ENCODE measurements at regions not wholly inside any gene's neighbourhood (a gene's known extent, or its start where the extent isn't known, plus 50 kb on each side); places are given as distances from the start of the nearest gene placed in this dataset.

DNA sequence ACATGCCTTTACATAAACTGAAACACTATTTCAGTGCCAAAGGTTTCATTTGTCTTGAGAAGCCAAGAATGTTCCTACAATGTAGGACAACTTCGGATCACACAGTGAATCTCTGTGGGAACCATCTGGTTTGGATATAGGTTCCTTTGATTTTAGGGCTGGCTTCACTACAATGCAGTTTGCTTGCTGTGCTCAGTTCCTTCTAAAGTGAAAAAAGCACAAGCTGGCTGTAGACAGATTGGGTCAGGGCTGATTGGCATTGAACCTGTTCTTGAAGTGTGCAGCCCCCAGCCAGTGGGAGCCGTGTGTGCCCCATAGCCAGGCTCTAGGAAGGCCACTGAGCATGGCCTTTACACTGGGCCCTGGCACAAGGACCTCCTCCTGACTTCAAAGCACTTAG is 167.9 kb upstream of the HNRNPA3 start:
- no peak for DNase-seq

GRCh38 chr2:177048981-177049380 is 163.6 kb upstream of the HNRNPA3 start:
- DNase-seq: no peak

DNA sequence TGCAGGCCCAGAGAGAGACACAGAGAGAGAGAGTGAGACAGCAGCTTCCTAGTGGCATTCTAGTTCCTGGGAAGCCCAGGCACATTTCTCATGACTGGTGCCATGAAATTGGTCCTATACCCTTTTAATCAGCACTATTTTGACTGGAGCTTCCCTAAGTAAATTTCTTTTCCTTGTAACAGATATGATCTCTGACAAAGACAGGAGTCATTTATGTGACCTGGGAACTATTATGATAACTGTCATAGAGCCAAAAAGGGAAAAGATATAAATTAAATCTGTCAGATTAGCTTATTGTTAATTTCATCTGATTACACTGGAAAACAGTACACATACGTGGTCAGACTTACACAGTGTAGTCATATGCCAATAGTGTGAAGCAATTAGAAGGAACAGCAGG is 161.3 kb upstream of the HNRNPA3 start:
- DNase-seq: no peak

DNA sequence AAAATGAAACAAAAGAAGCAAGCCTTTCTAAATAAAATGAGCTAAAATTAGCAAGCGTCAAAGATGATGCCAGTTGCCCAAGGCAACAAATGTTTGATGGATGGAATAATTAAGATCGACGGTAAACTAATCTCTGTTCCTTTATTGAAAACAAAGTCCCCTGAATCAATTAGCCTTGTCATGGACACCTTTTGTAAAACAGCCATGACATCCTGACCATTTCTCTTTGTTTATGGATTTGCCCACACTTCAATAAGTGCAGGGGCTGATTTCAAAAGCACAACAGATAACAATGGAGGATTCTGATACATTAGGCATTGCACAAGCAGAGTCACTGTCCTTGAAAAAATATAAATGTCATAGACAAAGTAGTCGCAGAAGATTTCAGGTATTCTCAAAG is 160.1 kb upstream of the HNRNPA3 start:
- no peak for DNase-seq

- DNase-seq: no peak
These were observed 159.6 kb upstream of the HNRNPA3 start for GRCh38 chr2:177053038-177053437.

DNA sequence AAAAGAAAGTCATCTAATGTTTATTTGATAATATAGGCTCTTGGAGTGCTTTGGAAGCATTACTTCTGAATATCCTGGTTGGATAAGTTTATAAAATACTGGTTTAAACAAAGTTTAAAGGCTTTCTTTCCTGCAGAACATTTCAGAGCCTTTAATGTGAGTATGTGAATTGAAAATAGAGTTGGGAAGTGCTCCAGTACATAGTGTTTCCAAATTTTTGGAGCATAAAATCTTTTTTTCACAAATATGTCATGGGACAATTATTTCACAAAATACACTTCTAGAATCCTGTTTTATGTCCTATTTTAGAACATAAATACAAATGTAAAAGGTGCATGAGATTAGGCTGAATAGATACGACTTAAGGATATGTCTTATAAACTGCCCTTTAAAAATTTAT is 158.9 kb upstream of the HNRNPA3 start:
- no peak for DNase-seq

- no peak for DNase-seq
These were observed 156.1 kb upstream of the HNRNPA3 start for GRCh38 chr2:177056481-177056929.

DNA sequence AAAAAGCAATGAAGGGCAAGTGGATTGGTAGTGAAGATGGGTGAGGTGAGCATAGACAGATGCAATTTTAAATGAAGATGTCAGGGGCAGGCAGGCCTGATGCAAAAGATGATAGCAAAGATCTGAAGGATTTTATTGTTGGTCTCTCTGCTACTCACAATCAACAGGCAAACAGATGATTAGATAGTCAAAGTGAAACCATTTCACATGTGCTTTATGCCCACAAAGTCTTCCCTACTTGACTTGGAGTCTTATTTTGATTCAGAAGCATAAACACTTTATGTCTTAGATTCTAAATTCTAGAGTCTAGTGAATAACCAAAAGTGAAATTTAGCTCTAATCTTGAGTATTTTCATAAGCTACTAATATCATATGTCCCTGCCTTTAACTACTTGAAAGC is 153.8 kb upstream of the HNRNPA3 start:
- no peak for DNase-seq

DNA sequence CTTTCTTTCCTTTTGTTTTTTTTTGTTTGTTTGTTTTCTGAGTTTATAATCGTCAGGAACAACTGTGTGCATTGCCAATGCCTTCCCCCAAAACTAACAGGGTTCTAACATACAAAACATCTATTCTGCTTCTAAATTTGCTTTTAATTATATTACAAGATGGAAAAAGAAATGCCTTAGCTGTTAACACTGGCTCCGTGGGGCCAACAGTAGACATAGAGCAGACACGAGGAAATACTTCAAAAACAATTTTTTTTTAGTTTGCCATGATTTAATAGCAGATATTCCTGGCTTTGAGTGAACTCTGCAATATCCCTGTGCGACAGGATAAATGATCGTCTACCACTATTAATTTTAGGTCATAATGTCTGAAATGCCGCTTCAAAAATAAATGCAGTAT is 153.3 kb upstream of the HNRNPA3 start:
- DNase-seq: no peak

DNA sequence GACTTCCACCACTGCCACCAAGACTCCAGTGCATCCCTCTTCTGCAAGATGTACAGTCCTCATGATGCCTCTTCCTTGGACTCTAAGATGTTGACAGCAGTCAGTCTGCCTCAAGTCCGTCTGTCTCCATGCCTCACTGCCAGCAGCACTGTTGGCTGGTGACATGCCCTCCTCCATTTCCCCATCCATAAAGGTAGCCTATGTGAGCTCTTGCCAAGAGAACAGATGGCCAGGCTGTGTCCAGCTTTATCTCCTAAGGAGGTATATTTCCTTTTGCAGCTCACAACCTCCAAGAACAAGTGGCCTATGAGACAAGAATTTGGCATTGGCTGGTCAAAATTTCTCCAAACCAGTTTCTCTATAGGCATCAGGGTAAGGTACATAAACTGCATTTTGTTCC is 149.3 kb upstream of the HNRNPA3 start:
- DNase-seq: no peak

- no peak for DNase-seq
These were observed 148.2 kb upstream of the HNRNPA3 start for GRCh38 chr2:177064422-177064821.

DNA sequence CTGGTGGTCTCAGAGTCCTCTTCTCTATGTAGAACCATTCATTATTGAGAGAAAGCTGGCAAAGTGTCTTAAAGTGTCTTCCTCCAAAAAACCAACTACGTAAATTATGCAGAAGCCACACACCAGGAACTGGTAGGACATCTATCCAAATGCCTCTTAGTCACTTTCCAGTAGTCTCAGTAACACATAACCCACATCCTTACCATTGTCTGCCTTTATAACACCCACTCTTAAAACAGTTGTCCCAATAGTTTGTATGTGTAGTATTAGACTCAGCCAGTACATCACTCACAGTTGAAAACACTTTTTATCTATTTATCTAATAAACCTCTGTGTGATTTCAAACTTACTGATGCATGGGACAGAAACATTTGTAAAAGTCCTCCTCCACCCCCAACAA is 143.6 kb upstream of the HNRNPA3 start:
- no peak for DNase-seq

GRCh38 chr2:177072090-177072489 is 140.5 kb upstream of the HNRNPA3 start:
- DNase-seq: no peak

- no peak for DNase-seq
These were observed 139.0 kb upstream of the HNRNPA3 start for GRCh38 chr2:177073611-177074010.

DNA sequence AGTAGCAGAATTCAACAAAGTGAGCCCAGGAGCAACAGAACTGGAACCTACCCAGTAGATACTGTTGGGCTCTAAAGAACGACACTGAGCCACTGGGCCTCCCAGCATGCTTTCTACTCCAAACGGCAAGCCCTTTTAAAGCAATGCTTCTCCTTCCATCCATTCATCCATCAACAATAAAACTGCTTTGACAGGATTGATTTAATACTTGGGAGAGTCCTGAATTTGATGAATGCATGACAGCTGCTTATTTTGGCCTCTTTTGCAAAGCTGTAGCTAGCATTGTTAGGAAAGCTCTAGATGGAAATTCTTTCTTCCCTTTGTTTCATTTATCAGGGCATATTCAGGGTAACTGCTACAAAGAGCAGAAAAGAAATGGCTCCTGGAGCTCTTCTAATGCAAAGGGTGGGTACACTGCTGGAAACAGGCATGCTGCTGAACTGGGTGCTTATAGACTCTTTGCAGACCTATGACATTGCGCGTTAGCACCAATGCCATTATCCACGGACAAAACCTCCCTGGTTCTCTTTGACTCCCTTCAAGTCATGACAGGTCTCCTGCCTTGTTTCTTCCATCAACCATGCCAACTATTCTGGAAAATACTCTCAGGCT is 138.4 kb upstream of the HNRNPA3 start:
- no peak for DNase-seq

GRCh38 chr2:177075254-177075653 is 137.3 kb upstream of the HNRNPA3 start:
- no peak for DNase-seq

DNA sequence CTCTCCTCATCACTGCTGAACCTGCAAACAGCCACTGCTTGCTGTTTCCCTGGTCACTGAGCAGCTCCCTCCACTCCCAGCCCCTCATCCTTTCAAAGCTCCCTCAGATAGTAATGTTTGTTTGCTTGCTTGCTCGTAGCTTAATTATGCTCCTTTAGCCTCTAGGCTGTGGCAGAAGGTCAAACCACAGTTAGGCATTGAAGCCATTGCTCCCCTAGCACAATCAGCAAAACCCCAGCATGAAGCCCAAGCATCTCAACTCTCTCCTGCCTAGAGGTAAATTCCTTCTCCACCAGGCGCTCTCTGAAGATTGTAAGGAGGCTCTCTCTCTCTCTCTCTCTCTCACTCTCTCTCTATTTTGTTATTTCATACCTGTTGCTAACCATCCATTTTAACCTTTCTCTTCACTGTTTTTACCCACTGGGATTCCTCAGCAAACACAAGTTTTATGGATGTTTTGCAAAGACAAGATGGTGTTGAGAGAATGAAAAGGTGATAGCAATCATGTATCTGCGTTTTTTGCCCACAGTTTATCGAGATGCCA is 135.9 kb upstream of the HNRNPA3 start:
- no peak for DNase-seq

- DNase-seq: no peak
These were observed 134.8 kb upstream of the HNRNPA3 start for GRCh38 chr2:177077778-177078177.

GRCh38 chr2:177078416-177078815 is 134.2 kb upstream of the HNRNPA3 start:
- no peak for DNase-seq

DNA sequence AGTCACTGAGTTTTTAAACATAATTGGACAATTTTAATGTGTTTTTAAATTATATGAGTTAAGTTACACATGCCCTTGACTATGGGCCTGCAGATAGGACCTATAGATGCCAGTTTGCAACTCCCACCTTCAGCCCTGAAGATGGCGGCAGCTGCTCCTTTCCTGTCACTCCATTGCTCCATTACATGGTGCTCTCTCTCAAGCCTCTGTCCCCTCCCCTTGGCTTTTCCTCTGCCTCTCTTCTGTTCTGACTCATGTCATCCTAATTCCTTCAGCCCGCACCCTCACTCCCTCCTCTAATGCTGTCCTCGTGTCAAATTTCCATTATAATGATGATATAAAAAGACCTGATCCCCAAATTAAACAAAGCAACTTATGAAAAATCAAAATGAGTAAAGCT is 133.7 kb upstream of the HNRNPA3 start:
- DNase-seq: no peak

GRCh38 chr2:177080746-177081284 is 131.8 kb upstream of the HNRNPA3 start:
- DNase-seq: no peak

GRCh38 chr2:177084607-177085006 is 128.0 kb upstream of the HNRNPA3 start:
- no peak for DNase-seq

DNA sequence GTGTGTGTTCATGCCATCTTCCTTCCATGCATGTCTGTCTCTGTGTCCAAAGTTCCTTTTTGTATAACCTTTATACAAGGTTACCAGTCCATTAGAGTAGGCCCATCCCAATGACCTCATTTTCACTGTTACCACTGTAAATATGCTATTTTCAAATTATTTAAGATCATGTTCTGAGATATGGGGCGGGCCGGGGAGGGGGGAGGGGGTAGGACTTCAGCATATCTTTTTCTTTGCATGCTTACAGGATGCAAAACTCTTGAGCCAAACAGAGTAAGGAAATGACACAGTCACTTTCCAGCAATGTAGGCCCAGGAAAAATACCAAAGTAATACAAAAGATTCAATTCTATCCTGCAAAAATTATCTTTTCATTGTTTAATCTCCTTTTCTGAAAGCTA is 124.1 kb upstream of the HNRNPA3 start:
- DNase-seq: no peak

DNA sequence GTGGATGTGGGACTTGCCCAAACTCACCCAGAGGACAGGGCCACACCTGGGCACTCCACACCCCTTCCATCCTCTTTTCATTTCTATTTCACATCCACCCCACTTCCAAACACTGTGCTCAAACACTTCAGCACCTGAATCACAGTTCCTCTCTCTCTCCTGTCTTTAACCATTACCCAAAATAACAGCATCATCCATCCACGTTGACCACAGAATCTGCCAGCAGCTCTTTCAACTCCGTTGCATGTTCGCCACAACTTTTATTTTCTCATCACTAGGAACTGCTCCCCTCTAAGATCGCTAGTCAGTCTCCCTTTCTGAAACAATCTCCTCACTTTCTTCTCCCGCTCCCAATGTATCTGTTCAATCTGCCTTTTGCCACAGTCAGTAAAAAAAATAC is 121.6 kb upstream of the HNRNPA3 start:
- DNase-seq: no peak

GRCh38 chr2:177093371-177093770 is 119.2 kb upstream of the HNRNPA3 start:
- no peak for DNase-seq

Measured in activated CD8-positive, alpha-beta memory T cell treated with anti-CD3 and anti-CD28 coated beads for 24 hours (primary cell).